GM18951 (cell line): ENCODE measurements at regions not wholly inside any gene's neighbourhood (a gene's known extent, or its start where the extent isn't known, plus 50 kb on each side); places are given as distances from the start of the nearest gene placed in this dataset.

Experiments used
- POLR2A ChIP-seq: IDR thresholded peaks from 4 replicates; pipeline ENCODE4 v1.6.1; 2011; ENCODE audit warnings: mild to moderate bottlenecking; ENCODE audit not compliant: insufficient read length, insufficient read depth; ENCODE audit errors: extremely low read depth
- in situ Hi-C: fragments of 300-500 bp; cut with MboI; formaldehyde crosslinking; loops from one replicate; pipeline ENCODE4 v1.12.0; 2022; ENCODE audit warnings: low sequenced_read_pairs, mixed read lengths, inconsistent platforms; ENCODE audit not compliant: unreplicated experiment

- in situ Hi-C loops = loop anchor here (25.0 kb wide), 1 partner anchor 353 kb away; no protein-coding TSS in a partner anchor
- no peak for TF ChIP-seq POLR2A
Observed at GRCh38 chr4:73309211-73309610, 50.6 kb upstream of the ANKRD17 start.
